K562 (cell line): ENCODE measurements at regions not wholly inside any gene's neighbourhood (a gene's known extent, or its start where the extent isn't known, plus 50 kb on each side); places are given as distances from the start of the nearest gene placed in this dataset.

ENCODE experiments used
- ATAC-seq: fragments of 200-7000 bp; cut with Tn5 transposase; 3 replicates; pipeline ENCODE4 v1.9.1; 2020; ENCODE audit warnings: moderate library complexity
- BruUV-seq: library from RNA; stranded (reverse); fragments of 400-500 nt; replicated peaks from 2 replicates; lab custom pipeline; 2021; lab: Mats Ljungman, UMichigan
- CTCF ChIA-PET: fragments of 300-600 bp; formaldehyde crosslinking; extraction: SDS; loops from one replicate; lab custom pipeline; 2021; ENCODE audit warnings: low intra/inter-chr PET ratio; lab: Yijun Ruan, JAX
- POLR2A ChIA-PET: fragments of 300-600, 350-650 bp; sonication (Branson Sonifier 250); formaldehyde crosslinking; extraction: SDS; loops from one replicate; lab custom pipeline; 2021; ENCODE audit warnings: antibody characterized with exemption, inconsistent platforms; lab: Yijun Ruan, JAX
- DNase-seq, 4 experiments: peaks; one replicate each; pipeline versions ENCODE4 v3.0.0 to v3.0.0-alpha.2; 2011 to 2018; ENCODE audit warnings: low spot score in 3 of 4, mixed read lengths in 3 of 4; ENCODE audit errors: extremely low read depth in 1 of 4
- FAIRE-seq: peaks from 2 replicates; lab custom pipeline; 2011; peaks lifted over from hg19 to GRCh38; lab: Jason Lieb, UNC
- H2AFZ ChIP-seq: 2 replicates; pipeline ENCODE4 v1.6.0; 2011; ENCODE audit warnings: low read depth, low read length, control low read depth, inconsistent platforms
- H3K27ac ChIP-seq: fragments of 200-600 bp; 3 replicates; pipeline ENCODE4 v1.8.0; 2011; ENCODE audit warnings: low read depth, mild to moderate bottlenecking, control low read depth, inconsistent platforms, low read length, moderate library complexity, mixed read lengths; ENCODE audit errors: extremely low read depth
- H3K27me3 ChIP-seq, 2 experiments: fragments of 300-600 bp in 1 of 2; 2 replicates in 1 of 2; 3 replicates in 1 of 2; pipeline versions ENCODE4 v1.6.0 to v1.8.0; 2011; ENCODE audit warnings: inconsistent platforms in 2 of 2, low read length in 2 of 2, mild to moderate bottlenecking in 1 of 2, mixed read lengths in 1 of 2, moderate library complexity in 1 of 2; ENCODE audit not compliant: control insufficient read depth in 2 of 2, insufficient read depth in 2 of 2
- H3K36me3 ChIP-seq: fragments of 300-600 bp; 3 replicates; pipeline ENCODE4 v1.8.0; 2011; ENCODE audit warnings: mild to moderate bottlenecking, low read length, inconsistent platforms; ENCODE audit not compliant: control insufficient read depth, insufficient read depth
- H3K4me1 ChIP-seq, 2 experiments: fragments of 200-600 bp in 1 of 2; replicated peaks in 1 of 2; 2 replicates in 1 of 2; 3 replicates in 1 of 2; pipeline versions ENCODE4 v1.5.1 to v1.8.0; 2011; ENCODE audit warnings: inconsistent platforms in 2 of 2, low read length in 2 of 2, mild to moderate bottlenecking in 1 of 2, mixed read lengths in 1 of 2, moderate library complexity in 1 of 2; ENCODE audit not compliant: control insufficient read depth in 2 of 2, insufficient read depth in 2 of 2
- H3K4me2 ChIP-seq: 2 replicates; pipeline ENCODE4 v1.6.1; 2011; ENCODE audit warnings: low read length, control low read depth, inconsistent platforms, mixed read lengths; ENCODE audit not compliant: insufficient read depth
- H3K4me3 ChIP-seq: fragments of 200-600 bp; sonication (generic), shearing (Covaris generic); 2 replicates; pipeline ENCODE4 v1.5.1; 2016; ENCODE audit warnings: control low read depth, inconsistent platforms
- H3K79me2 ChIP-seq: fragments of 200-600 bp; 3 replicates; pipeline ENCODE4 v1.8.0; 2011; ENCODE audit warnings: low read length, inconsistent platforms; ENCODE audit not compliant: control insufficient read depth, insufficient read depth
- H3K9ac ChIP-seq, 2 experiments: 2 replicates each; pipeline versions ENCODE4 v1.6.0 to v1.6.1; 2011; ENCODE audit warnings: low read depth in 2 of 2, low read length in 2 of 2, control low read depth in 1 of 2, inconsistent platforms in 1 of 2, mild to moderate bottlenecking in 1 of 2, mixed read lengths in 1 of 2; ENCODE audit not compliant: insufficient read depth in 1 of 2
- H3K9me1 ChIP-seq: one replicate; pipeline ENCODE4 v1.6.0; 2011; ENCODE audit warnings: inconsistent platforms, mild to moderate bottlenecking, low read length, moderate library complexity; ENCODE audit not compliant: control insufficient read depth, insufficient read depth
- H3K9me3 ChIP-seq: replicated peaks from 2 replicates; pipeline ENCODE4 v1.5.1; 2011; ENCODE audit warnings: low read depth, low read length, inconsistent platforms; ENCODE audit not compliant: control insufficient read depth, insufficient read depth
- H4K20me1 ChIP-seq: replicated peaks from 2 replicates; pipeline ENCODE4 v1.6.1; 2011; ENCODE audit warnings: low read length, inconsistent platforms, mixed read lengths; ENCODE audit not compliant: control insufficient read depth, insufficient read depth
- BMI1 ChIP-seq: fragments of 150-350 bp; IDR thresholded peaks from 2 replicates; pipeline ENCODE4 v1.6.1; 2014; ENCODE audit warnings: low read length
- BRD9 ChIP-seq: fragments of 450-650 bp; IDR thresholded peaks from 2 replicates; pipeline ENCODE4 v1.6.1; 2018; ENCODE audit warnings: low read depth; ENCODE audit not compliant: partially characterized antibody
- DDX20 ChIP-seq: fragments of 450-650 bp; IDR thresholded peaks from 2 replicates; pipeline ENCODE4 v1.6.1; 2016; ENCODE audit warnings: missing genetic modification characterization, low read depth, mild to moderate bottlenecking, missing compliant biosample characterization, moderate library complexity
- DPF2 ChIP-seq: fragments of 450-650 bp; IDR thresholded peaks from 2 replicates; pipeline ENCODE4 v1.6.1; 2016
- EP300 ChIP-seq: IDR thresholded peaks from 2 replicates; pipeline ENCODE4 v1.6.1; 2012; ENCODE audit warnings: low read length, improper control_type of control experiment
- HCFC1 ChIP-seq: IDR thresholded peaks from 2 replicates; pipeline ENCODE4 v1.6.1; 2012; ENCODE audit warnings: low read depth, low read length, improper control_type of control experiment
- MCM5 ChIP-seq: fragments of 450-650 bp; IDR thresholded peaks from 2 replicates; pipeline ENCODE4 v1.6.1; 2016; ENCODE audit warnings: low read depth
- NR3C1 ChIP-seq: sonication (generic); formaldehyde crosslinking; IDR thresholded peaks from 2 replicates; pipeline ENCODE4 v1.8.1; 2022; ENCODE audit warnings: missing genetic modification reagents
- PHF21A ChIP-seq: fragments of 450-650 bp; IDR thresholded peaks from 2 replicates; pipeline ENCODE4 v1.6.1; 2017; ENCODE audit warnings: low read depth, borderline replicate concordance
- PPARD ChIP-seq: fragments of 250-450 bp; sonication (Bioruptor Pico); IDR thresholded peaks from 2 replicates; pipeline ENCODE4 v1.8.0; 2022; ENCODE audit warnings: inconsistent platforms, mild to moderate bottlenecking, moderate library complexity
- RAD21 ChIP-seq, 2 experiments: fragments of 250-450 bp in 1 of 2; fragments of 450-650 bp in 1 of 2; sonication (Bioruptor Pico) in 1 of 2; formaldehyde crosslinking in 1 of 2; IDR thresholded peaks in 1 of 2; conservative IDR thresholded peaks in 1 of 2; 2 replicates each; pipeline versions ENCODE4 v1.4.0 to v1.8.0; 2020 to 2022; ENCODE audit warnings: mild to moderate bottlenecking in 2 of 2, moderate library complexity in 1 of 2
- SNRNP70 ChIP-seq: fragments of 200-400 bp; formaldehyde crosslinking; optimal IDR thresholded peaks from 2 replicates; pipeline ENCODE3; 2017; ENCODE audit warnings: low read depth, low read length
- TAF15 ChIP-seq: fragments of 200-400 bp; formaldehyde crosslinking; IDR thresholded peaks from 2 replicates; pipeline ENCODE4 v1.6.1; 2017; ENCODE audit warnings: mild to moderate bottlenecking, low read depth, low read length, moderate library complexity
- ZNF561 ChIP-seq: fragments of 450-650 bp; formaldehyde crosslinking; conservative IDR thresholded peaks from 2 replicates; pipeline ENCODE4 v1.4.0; 2020; ENCODE audit warnings: mild to moderate bottlenecking, moderate library complexity
- ZNF584 ChIP-seq: fragments of 200-800 bp; sonication (Bioruptor generic); IDR thresholded peaks from 2 replicates; pipeline ENCODE4 v1.6.1; 2016; ENCODE audit warnings: low read depth, mild to moderate bottlenecking, missing genetic modification characterization, missing compliant biosample characterization
- ZNF696 ChIP-seq: fragments of 250-450 bp; sonication (Bioruptor Pico); conservative IDR thresholded peaks from 2 replicates; pipeline ENCODE4 v1.4.0; 2020; ENCODE audit warnings: mild to moderate bottlenecking, moderate library complexity
- ZNF717 ChIP-seq: fragments of 250-450 bp; sonication (Bioruptor Pico); IDR thresholded peaks from 2 replicates; pipeline ENCODE4 v1.5.0; 2021
- WGBS: fragments of 100-300 bp; shearing (Covaris generic); methylation state at CpG from one replicate; pipeline ENCODE4 v1.1.6; 2016; ENCODE audit warnings: low coverage, mixed read lengths; ENCODE audit not compliant: insufficient coverage; ENCODE audit errors: missing lambda C conversion rate; 5-methylcytosine and 5-hydroxymethylcytosine counted together
- in situ Hi-C: fragments of 300-500 bp; cut with MboI; formaldehyde crosslinking; loops from 4 replicates; pipeline ENCODE4 v1.15.0; 2018; ENCODE audit warnings: inconsistent platforms, mixed read lengths
- intact Hi-C: fragments of 100-400 bp; cut with micrococcal nuclease; formaldehyde crosslinking; loops from 2 replicates; pipeline ENCODE4 v1.14.2; 2022
- TF ChIP-seq, protein P1 (sequence below): fragments of 450-650 bp; IDR thresholded peaks from one replicate; pipeline ENCODE4 v1.6.1; 2018; ENCODE audit warnings: mild to moderate bottlenecking, moderate library complexity; ENCODE audit not compliant: partially characterized antibody
- TF ChIP-seq, protein P2 (sequence below): IDR thresholded peaks from 2 replicates; pipeline ENCODE4 v1.6.1; 2014; ENCODE audit warnings: antibody characterized with exemption
- TF ChIP-seq, protein P3 (sequence below): fragments of 450-650 bp; formaldehyde crosslinking; IDR thresholded peaks from 2 replicates; pipeline ENCODE4 v1.4.0; 2022; ENCODE audit warnings: mild to moderate bottlenecking, moderate library complexity

DNA sequence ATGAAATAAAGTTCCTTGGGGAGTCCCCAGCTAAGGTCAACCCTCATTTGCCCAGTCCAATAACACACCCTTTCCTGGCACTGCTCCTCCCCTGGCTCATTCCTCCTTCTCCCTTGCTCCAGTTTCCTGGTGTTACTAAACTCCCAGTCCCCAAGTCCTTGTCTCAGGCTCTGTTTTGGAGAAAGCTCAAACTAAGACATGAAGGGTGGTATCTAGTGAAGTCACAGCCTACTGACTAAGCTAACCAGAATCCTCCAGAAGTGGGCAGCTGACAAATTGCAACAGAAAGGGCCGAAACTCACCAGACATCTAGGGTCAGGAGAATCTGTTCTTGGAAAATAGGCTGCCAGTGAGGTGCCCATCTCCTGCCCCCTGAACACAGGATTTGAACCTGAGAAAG, 118.7 kb upstream of the NEK6 start:
- Histone ChIP-seq H3K9me1 (no peaks in the 10 kb centered on the region), H3K36me3 (no peaks in the 10 kb centered on the region), H3K4me1 (peaks cover 0 to 7% of the 10 kb centered on the region in 2 experiments; a peak in 4 of 5 replicates), H3K4me2 (no peak overlapping the region), H3K9me3 (no peaks in the 10 kb centered on the region), H3K27ac (no peak overlapping the region), H3K4me3 (no peak overlapping the region), H3K79me2 (no peaks in the 10 kb centered on the region), H3K27me3 (no peaks in the 10 kb centered on the region), H3K9ac (no peak overlapping the region), H4K20me1 (no peaks in the 10 kb centered on the region), H2AFZ (no peak overlapping the region)
- FAIRE-seq: no peak
- BruUV-seq: no TSS peak
- ChIA-PET CTCF (no interaction called here), POLR2A (no interaction called here)
- no peak for DNase-seq
- in situ Hi-C loops: no loop called here
- ATAC-seq: no peak
- 71% methylated on average over 1 of the region's 1 CpG for WGBS
- intact Hi-C loops: no loop called here
- TF ChIP-seq, protein P1, sequence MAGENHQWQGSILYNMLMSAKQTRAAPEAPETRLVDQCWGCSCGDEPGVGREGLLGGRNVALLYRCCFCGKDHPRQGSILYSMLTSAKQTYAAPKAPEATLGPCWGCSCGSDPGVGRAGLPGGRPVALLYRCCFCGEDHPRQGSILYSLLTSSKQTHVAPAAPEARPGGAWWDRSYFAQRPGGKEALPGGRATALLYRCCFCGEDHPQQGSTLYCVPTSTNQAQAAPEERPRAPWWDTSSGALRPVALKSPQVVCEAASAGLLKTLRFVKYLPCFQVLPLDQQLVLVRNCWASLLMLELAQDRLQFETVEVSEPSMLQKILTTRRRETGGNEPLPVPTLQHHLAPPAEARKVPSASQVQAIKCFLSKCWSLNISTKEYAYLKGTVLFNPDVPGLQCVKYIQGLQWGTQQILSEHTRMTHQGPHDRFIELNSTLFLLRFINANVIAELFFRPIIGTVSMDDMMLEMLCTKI: no peak
- TF ChIP-seq ZNF584: no peak
- TF ChIP-seq DPF2: no peak
- no peak for TF ChIP-seq HCFC1
- TF ChIP-seq, protein P2, sequence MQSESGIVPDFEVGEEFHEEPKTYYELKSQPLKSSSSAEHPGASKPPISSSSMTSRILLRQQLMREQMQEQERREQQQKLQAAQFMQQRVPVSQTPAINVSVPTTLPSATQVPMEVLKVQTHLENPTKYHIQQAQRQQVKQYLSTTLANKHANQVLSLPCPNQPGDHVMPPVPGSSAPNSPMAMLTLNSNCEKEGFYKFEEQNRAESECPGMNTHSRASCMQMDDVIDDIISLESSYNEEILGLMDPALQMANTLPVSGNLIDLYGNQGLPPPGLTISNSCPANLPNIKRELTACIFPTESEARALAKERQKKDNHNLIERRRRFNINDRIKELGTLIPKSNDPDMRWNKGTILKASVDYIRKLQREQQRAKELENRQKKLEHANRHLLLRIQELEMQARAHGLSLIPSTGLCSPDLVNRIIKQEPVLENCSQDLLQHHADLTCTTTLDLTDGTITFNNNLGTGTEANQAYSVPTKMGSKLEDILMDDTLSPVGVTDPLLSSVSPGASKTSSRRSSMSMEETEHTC: no peak
- no peak for TF ChIP-seq MCM5
- no peak for TF ChIP-seq ZNF561 (CRISPR knock-in tag)
- TF ChIP-seq DDX20 (tag): no peak
- no peak for TF ChIP-seq SNRNP70
- TF ChIP-seq PPARD (CRISPR knock-in tag): no peak
- TF ChIP-seq BMI1: no peak
- TF ChIP-seq NR3C1 (CRISPR knock-in tag): no peak
- TF ChIP-seq TAF15: no peak
- no peak for TF ChIP-seq EP300
- no peak for TF ChIP-seq ZNF717 (CRISPR knock-in tag)
- no peak for TF ChIP-seq ZNF696 (CRISPR knock-in tag)
- TF ChIP-seq, protein P3, sequence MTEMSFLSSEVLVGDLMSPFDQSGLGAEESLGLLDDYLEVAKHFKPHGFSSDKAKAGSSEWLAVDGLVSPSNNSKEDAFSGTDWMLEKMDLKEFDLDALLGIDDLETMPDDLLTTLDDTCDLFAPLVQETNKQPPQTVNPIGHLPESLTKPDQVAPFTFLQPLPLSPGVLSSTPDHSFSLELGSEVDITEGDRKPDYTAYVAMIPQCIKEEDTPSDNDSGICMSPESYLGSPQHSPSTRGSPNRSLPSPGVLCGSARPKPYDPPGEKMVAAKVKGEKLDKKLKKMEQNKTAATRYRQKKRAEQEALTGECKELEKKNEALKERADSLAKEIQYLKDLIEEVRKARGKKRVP (CRISPR knock-in tag): no peak
- TF ChIP-seq BRD9: no peak
- TF ChIP-seq RAD21 (CRISPR knock-in tag; conservative IDR thresholded peaks at IDR 0.05 in 1 of 2, IDR thresholded peaks at IDR 0.05 in 1 of 2): no peak
- TF ChIP-seq PHF21A: no peak
